Suprapubic skin (tissue), 4 donors: ENCODE measurements at regions not wholly inside any gene's neighbourhood (a gene's known extent, or its start where the extent isn't known, plus 50 kb on each side); places are given as distances from the start of the nearest gene placed in this dataset.

ENCODE experiments used
- POLR2A ChIP-seq, 2 donors: fragments of 450-650 bp; IDR thresholded peaks; one replicate each; pipeline ENCODE4 v1.6.1; 2017; ENCODE audit warnings: antibody characterized with exemption in 2 of 2, mild to moderate bottlenecking in 2 of 2, moderate library complexity in 2 of 2
- POLR2AphosphoS5 ChIP-seq, 3 donors: sonication (generic); formaldehyde crosslinking; IDR thresholded peaks; one replicate each; pipeline ENCODE4 v1.6.1; 2017; ENCODE audit warnings: antibody characterized with exemption in 3 of 3
- TF ChIP-seq, protein P1 (sequence below), 2 donors: fragments of 200-600 bp in 1 of 2; fragments of 450-650 bp in 1 of 2; sonication (generic) in 1 of 2; IDR thresholded peaks; one replicate each; pipeline ENCODE4 v1.5.1; 2016 to 2019; ENCODE audit warnings: antibody characterized with exemption in 2 of 2, mild to moderate bottlenecking in 1 of 2, moderate library complexity in 1 of 2

DNA sequence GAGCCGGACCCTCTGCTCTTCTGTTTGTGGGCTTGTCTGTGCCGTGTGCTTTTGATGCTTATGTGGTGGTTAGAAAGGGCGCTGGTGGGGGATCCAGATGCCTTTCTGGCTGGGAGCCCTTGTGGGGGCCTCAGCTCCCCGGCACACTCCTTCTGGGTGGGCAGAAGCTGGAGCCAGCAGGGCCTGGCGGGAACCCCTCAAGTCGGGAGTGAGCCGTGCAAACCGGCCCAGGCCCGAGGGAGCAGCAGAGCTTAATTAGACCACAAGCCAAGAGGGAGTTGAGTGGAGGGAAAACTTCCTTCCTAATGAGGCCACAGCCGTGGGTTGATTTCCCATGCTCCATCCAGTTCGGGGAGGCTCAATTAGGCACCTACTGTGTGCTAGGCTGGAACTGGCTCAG is 76.0 kb upstream of the RNU6ATAC start:
- no peak for TF ChIP-seq POLR2AphosphoS5 (IDR thresholded peaks at IDR 0.05)
- no peak for TF ChIP-seq POLR2A (IDR thresholded peaks at IDR 0.05)
- TF ChIP-seq, protein P1, sequence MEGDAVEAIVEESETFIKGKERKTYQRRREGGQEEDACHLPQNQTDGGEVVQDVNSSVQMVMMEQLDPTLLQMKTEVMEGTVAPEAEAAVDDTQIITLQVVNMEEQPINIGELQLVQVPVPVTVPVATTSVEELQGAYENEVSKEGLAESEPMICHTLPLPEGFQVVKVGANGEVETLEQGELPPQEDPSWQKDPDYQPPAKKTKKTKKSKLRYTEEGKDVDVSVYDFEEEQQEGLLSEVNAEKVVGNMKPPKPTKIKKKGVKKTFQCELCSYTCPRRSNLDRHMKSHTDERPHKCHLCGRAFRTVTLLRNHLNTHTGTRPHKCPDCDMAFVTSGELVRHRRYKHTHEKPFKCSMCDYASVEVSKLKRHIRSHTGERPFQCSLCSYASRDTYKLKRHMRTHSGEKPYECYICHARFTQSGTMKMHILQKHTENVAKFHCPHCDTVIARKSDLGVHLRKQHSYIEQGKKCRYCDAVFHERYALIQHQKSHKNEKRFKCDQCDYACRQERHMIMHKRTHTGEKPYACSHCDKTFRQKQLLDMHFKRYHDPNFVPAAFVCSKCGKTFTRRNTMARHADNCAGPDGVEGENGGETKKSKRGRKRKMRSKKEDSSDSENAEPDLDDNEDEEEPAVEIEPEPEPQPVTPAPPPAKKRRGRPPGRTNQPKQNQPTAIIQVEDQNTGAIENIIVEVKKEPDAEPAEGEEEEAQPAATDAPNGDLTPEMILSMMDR (IDR thresholded peaks at IDR 0.05) = no peak
